PC-3 (cell line): ENCODE measurements at regions not wholly inside any gene's neighbourhood (a gene's known extent, or its start where the extent isn't known, plus 50 kb on each side); places are given as distances from the start of the nearest gene placed in this dataset.
A peak's percentile ranks its signal among the peaks of the same experiment; 100 is the strongest.

Source experiments
- ATAC-seq: fragments of 200-7000 bp; cut with Tn5 transposase; 2 replicates; pipeline ENCODE4 v1.9.1; 2020; ENCODE audit warnings: mild to moderate bottlenecking, moderate library complexity
- BruUV-seq: library from RNA; stranded (reverse); fragments of 400-500 nt; replicated peaks from 2 replicates; lab custom pipeline; 2021; lab: Mats Ljungman, UMichigan
- CTCF ChIA-PET: fragments of 300-600 bp; sonication (Branson Sonifier 250); formaldehyde crosslinking; loops from one replicate; lab custom pipeline; 2022; ENCODE audit warnings: antibody characterized with exemption; lab: Charles Lee
- POLR2A ChIA-PET: fragments of 300-600 bp; sonication (Branson Sonifier 250); formaldehyde crosslinking; loops from one replicate; lab custom pipeline; 2022; ENCODE audit warnings: antibody characterized with exemption; ENCODE audit not compliant: unreplicated experiment; lab: Charles Lee
- DNase-seq: peaks from one replicate; pipeline ENCODE4 v3.0.0-alpha.2; 2015
- H2AFZ ChIP-seq: fragments of 300-600 bp; sonication (generic); 2 replicates; pipeline ENCODE4 v1.6.0; 2016; ENCODE audit warnings: antibody characterized with exemption, low read length
- H3F3A ChIP-seq: fragments of 300-600 bp; sonication (generic); one replicate; pipeline ENCODE4 v1.6.0; 2017; ENCODE audit warnings: antibody characterized with exemption, low read length, control low read depth, mild to moderate bottlenecking; ENCODE audit not compliant: unreplicated experiment
- H3K27ac ChIP-seq: fragments of 300-600 bp; sonication (generic); 2 replicates; pipeline ENCODE4 v1.5.1; 2016; ENCODE audit warnings: mild to moderate bottlenecking, low read length
- H3K27me3 ChIP-seq: fragments of 300-600 bp; sonication (generic); 2 replicates; pipeline ENCODE4 v1.6.1; 2016; ENCODE audit warnings: low read length, mixed read lengths
- H3K36me3 ChIP-seq: fragments of 300-600 bp; sonication (generic); 2 replicates; pipeline ENCODE4 v1.6.1; 2016; ENCODE audit warnings: low read depth, mixed run types, low read length, mixed read lengths
- H3K4me1 ChIP-seq: fragments of 300-600 bp; sonication (generic); 2 replicates; pipeline ENCODE4 v1.5.1; 2016; ENCODE audit warnings: low read length; ENCODE audit not compliant: insufficient read depth
- H3K4me2 ChIP-seq: fragments of 300-600 bp; sonication (generic); 2 replicates; pipeline ENCODE4 v1.6.0; 2016; ENCODE audit warnings: low read length
- H3K4me3 ChIP-seq: fragments of 300-600 bp; sonication (generic); 2 replicates; pipeline ENCODE4 v1.5.1; 2016; ENCODE audit warnings: mild to moderate bottlenecking, low read length, mixed read lengths
- H3K79me2 ChIP-seq: fragments of 300-600 bp; sonication (generic); 2 replicates; pipeline ENCODE4 v1.6.1; 2017; ENCODE audit warnings: low read length, mixed read lengths
- H3K9ac ChIP-seq: fragments of 300-600 bp; sonication (generic); 2 replicates; pipeline ENCODE4 v1.6.0; 2016; ENCODE audit warnings: mild to moderate bottlenecking, low read length
- H3K9me2 ChIP-seq: fragments of 300-600 bp; sonication (generic); replicated peaks from 2 replicates; pipeline ENCODE4 v1.6.1; 2016; ENCODE audit warnings: mixed run types, low read length, mixed read lengths
- H3K9me3 ChIP-seq: fragments of 300-600 bp; sonication (generic); 2 replicates; pipeline ENCODE4 v1.6.1; 2016; ENCODE audit warnings: low read length, mixed read lengths
- H4K20me1 ChIP-seq: fragments of 300-600 bp; sonication (generic); 2 replicates; pipeline ENCODE4 v1.6.1; 2016; ENCODE audit warnings: low read length, mixed read lengths
- EZH2 ChIP-seq: fragments of 300-600 bp; sonication (generic); IDR thresholded peaks from one replicate; pipeline ENCODE4 v1.6.1; 2017; ENCODE audit warnings: antibody characterized with exemption, mild to moderate bottlenecking, low read length; ENCODE audit not compliant: unreplicated experiment
- EZH2phosphoT487 ChIP-seq: fragments of 300-600 bp; sonication (generic); IDR thresholded peaks from 2 replicates; pipeline ENCODE4 v1.6.1; 2018; ENCODE audit warnings: mild to moderate bottlenecking, antibody characterized with exemption, low read length, borderline replicate concordance
- intact Hi-C: fragments of 100-400 bp; cut with micrococcal nuclease; formaldehyde crosslinking; loops from 2 replicates; pipeline ENCODE4 v1.9.0; 2023
- TF ChIP-seq, protein P1 (sequence below): fragments of 300-600 bp; sonication (generic); conservative IDR thresholded peaks from 2 replicates; pipeline ENCODE4 v1.5.1; 2017; ENCODE audit warnings: antibody characterized with exemption, low read depth, mild to moderate bottlenecking, low read length

DNA sequence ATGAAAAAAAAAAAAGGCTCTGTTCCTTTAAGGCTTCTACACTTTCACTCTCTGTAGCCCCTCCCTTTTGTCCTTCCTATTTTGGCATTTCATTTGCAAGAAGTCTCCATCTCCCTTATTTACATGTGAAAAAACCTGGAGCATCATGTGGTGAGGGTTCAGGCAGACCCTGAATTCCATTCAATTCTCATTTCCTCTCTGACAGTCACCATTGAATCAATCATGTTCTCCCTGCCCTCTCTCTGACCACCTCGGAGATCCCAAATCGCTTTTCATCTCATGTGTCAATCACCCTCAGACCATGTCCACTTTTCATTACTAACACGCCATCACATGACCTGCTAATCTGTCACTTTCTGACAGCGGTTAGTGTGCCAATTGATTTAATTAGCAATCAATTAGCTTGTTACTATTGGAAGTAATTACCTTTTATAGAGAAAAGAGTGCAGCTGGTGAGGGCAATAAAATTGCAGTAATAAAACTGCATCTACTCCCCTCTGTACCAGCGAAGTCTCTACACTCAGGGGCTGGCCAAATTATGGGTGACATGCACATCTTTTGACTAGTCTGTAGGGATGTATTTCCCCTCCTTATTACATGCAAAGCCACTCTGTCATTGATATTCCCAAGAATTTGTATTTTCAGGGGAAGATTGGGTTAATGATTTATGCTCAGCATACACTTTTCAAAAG, 317.4 kb downstream of the EN1 start:
- Histone ChIP-seq H3K4me3 (no peak overlapping the region), H3K27me3 (no peaks in the 10 kb centered on the region), H3K4me1 (peaks cover 9% of the 10 kb centered on the region; the same call in 1 of the 2 replicates), H3K9me3 (no peaks in the 10 kb centered on the region), H3K36me3 (no peaks in the 10 kb centered on the region), H3K9me2 (no peaks in the 10 kb centered on the region), H3K9ac (no peak overlapping the region), H2AFZ (no peak overlapping the region), H3K4me2 (no peak overlapping the region), H4K20me1 (no peaks in the 10 kb centered on the region), H3K27ac (peak overlapping the region; percentile 68), H3K79me2 (no peaks in the 10 kb centered on the region), H3F3A (no peaks in the 10 kb centered on the region)
- intact Hi-C loops, result no loop called here
- no peak for TF ChIP-seq EZH2phosphoT487
- TF ChIP-seq, protein P1, sequence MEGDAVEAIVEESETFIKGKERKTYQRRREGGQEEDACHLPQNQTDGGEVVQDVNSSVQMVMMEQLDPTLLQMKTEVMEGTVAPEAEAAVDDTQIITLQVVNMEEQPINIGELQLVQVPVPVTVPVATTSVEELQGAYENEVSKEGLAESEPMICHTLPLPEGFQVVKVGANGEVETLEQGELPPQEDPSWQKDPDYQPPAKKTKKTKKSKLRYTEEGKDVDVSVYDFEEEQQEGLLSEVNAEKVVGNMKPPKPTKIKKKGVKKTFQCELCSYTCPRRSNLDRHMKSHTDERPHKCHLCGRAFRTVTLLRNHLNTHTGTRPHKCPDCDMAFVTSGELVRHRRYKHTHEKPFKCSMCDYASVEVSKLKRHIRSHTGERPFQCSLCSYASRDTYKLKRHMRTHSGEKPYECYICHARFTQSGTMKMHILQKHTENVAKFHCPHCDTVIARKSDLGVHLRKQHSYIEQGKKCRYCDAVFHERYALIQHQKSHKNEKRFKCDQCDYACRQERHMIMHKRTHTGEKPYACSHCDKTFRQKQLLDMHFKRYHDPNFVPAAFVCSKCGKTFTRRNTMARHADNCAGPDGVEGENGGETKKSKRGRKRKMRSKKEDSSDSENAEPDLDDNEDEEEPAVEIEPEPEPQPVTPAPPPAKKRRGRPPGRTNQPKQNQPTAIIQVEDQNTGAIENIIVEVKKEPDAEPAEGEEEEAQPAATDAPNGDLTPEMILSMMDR, result no peak
- no peak for TF ChIP-seq EZH2
- POLR2A ChIA-PET, result no interaction called here
- ATAC-seq, result no peak
- BruUV-seq, result no TSS peak
- CTCF ChIA-PET, result no interaction called here
- DNase-seq, result no peak

DNA sequence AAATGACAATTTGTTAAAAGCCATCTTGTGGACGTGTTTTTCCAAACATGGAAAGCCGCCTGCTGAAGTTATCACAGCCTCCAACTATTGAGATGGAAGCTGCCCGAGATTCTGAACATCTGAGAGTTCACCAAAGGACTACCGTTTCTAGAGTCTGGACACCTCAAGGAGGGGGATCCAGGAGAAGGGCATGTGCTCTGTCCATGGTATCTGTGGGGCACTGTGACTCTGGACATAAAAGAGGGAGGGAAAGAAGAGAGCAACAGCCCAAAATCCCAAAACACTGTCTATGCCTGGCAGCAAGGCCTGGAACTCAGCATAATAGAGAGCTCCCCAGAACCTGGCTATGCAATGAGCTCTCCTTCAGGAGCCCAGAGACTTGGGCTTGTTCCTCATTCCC, 319.9 kb downstream of the EN1 start:
- Histone ChIP-seq H3K4me3 (no peak overlapping the region), H3K27me3 (no peaks in the 10 kb centered on the region), H3K79me2 (no peaks in the 10 kb centered on the region), H3K4me2 (no peak overlapping the region), H3K9me2 (no peaks in the 10 kb centered on the region), H3K9me3 (no peaks in the 10 kb centered on the region), H3K9ac (no peak overlapping the region), H3K4me1 (peaks cover 9% of the 10 kb centered on the region; the same call in 1 of the 2 replicates), H2AFZ (no peak overlapping the region), H4K20me1 (no peaks in the 10 kb centered on the region), H3F3A (no peaks in the 10 kb centered on the region), H3K27ac (no peak overlapping the region), H3K36me3 (no peaks in the 10 kb centered on the region)
- ATAC-seq, result no peak
- intact Hi-C loops, result no loop called here
- peak; percentile 12 for DNase-seq
- no TSS peak for BruUV-seq
- TF ChIP-seq, protein P1, result no peak
- no peak for TF ChIP-seq EZH2phosphoT487
- no peak for TF ChIP-seq EZH2
- CTCF ChIA-PET, result no interaction called here
- POLR2A ChIA-PET, result no interaction called here

DNA sequence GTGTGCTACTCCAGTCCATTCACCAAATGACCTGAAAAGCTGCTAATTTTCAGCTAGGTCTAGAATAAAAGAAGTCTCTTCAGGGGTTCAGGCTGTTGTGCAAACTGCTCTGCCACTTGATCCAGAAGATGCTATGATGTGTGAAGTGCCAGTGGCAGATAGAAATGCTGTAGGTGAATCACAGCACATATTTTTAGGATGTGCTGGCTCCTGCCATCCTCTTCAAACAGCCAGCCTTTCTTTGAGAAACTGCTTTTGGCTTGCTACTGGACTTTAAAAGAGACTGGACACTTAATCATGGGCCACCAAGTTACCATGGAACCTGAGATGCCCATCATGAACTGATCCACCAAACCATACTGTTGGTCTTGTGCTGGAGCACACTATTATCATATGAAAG, 322.1 kb downstream of the EN1 start:
- Histone ChIP-seq H3F3A (no peaks in the 10 kb centered on the region), H4K20me1 (no peaks in the 10 kb centered on the region), H3K27ac (no peak overlapping the region), H3K4me2 (no peak overlapping the region), H3K79me2 (no peaks in the 10 kb centered on the region), H3K9ac (no peak overlapping the region), H2AFZ (no peak overlapping the region), H3K36me3 (no peaks in the 10 kb centered on the region), H3K27me3 (no peaks in the 10 kb centered on the region), H3K9me3 (peaks cover 8% of the 10 kb centered on the region; the same call in 1 of the 2 replicates), H3K4me3 (no peak overlapping the region), H3K9me2 (no peaks in the 10 kb centered on the region), H3K4me1 (no peaks in the 10 kb centered on the region)
- intact Hi-C loops, result no loop called here
- TF ChIP-seq EZH2 (no peak), EZH2phosphoT487 (no peak)
- TF ChIP-seq, protein P1, result no peak
- BruUV-seq, result no TSS peak
- ChIA-PET POLR2A (no interaction called here), CTCF (no interaction called here)
- ATAC-seq (peak; percentile 38; the same call in 1 of the 2 replicates), DNase-seq (peak; percentile 46)
